ENCODE measurements at regions not wholly inside any gene's neighbourhood (a gene's known extent, or its start where the extent isn't known, plus 50 kb on each side); places are given as distances from the start of the nearest gene placed in this dataset.
"Not testable (repeated sequence)": the region's sequence is repeated elsewhere in the genome, so short reads cannot be mapped to it uniquely, and the experiment has no call there.

DNA sequence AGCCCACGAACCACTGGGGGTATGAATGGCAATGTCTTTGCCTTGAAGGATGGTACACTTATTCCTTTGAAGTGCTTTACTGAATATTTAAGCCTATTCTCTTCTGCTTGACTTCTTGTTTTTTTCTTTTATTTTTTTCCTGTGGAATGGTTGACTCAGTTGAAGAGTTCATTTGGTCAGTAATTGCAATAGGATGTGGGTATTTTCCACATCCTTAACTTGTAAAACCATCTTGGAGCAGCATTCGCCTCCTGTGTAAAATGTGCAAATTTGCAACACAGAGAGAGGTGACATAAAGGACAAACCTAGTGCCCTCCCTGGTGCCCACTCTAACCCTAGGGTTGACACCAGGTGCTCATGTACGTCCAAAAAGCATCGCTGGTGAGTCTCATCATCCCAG, 347.0 kb downstream of the GATA3 start:
- H3K27ac Mint-ChIP-seq, result no peak overlapping the region
- H3K27me3 Mint-ChIP-seq, result no peaks in the 10 kb centered on the region
- ATAC-seq, result no peak
- H3K9me3 Mint-ChIP-seq, result no peaks in the 10 kb centered on the region
- peaks cover 61% of the 10 kb centered on the region for H3K4me1 Mint-ChIP-seq
- H3K4me3 Mint-ChIP-seq, result peak overlapping the region; percentile 35 to 71
- DNase-seq, result no peak

DNA sequence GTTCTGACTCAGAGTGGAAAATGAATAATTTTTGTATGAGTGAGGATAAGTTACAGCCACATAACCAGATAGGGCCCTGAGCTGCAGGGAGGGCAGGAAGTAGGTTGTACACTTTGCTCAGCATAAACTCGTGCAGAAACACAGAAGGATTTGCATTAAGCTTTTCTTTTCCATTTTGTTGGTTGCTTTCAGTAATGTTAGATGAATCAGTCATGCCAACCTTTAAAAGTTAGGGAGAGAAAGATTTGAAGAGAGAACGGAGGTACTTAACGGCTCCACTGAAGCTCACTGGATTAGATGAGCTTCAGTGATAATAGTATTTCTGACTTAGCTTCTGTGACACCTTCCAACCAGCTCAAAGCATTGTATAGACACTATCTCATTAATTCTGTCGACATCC, 348.1 kb downstream of the GATA3 start:
- ATAC-seq, result peak; percentile 95
- no peak overlapping the region for H3K27ac Mint-ChIP-seq
- H3K4me1 Mint-ChIP-seq, result peaks cover 65% of the 10 kb centered on the region
- H3K9me3 Mint-ChIP-seq, result no peaks in the 10 kb centered on the region
- peak; percentile 11 to 60 for DNase-seq
- peak overlapping the region; percentile 35 to 71 for H3K4me3 Mint-ChIP-seq
- no peaks in the 10 kb centered on the region for H3K27me3 Mint-ChIP-seq

DNA sequence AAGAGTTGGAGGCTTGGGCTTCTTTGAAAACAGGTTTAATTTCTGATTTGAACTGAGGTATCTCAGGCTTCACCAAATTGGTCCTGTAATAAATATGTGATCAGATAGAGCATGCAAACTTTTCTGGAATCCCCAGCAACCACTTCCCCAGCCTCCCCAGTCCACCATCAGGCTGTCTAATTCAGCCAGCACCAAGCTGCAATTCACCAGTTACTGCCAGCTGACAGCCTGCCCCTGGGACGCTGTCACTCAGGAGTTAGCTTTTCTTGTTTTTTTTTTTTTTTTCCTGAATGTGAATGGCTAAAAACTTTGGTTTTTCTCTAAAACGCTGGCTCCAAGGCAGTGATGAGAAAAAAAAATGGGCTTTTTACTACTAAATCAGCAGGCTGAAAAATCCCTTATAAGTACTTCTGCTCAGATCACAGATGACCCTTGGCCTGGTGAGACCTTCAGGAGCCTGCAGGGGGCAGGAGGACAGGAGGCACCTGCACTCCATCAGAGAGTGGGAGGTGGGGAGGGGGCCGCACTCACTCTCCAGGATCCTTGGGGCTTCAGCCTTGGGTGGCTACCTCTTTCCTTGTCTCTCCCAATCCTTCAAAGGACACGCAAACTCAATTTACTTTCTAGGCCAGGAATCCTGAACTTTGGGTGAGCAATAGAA, 349.4 kb downstream of the GATA3 start:
- no peaks in the 10 kb centered on the region for H3K9me3 Mint-ChIP-seq
- DNase-seq, result no peak

DNA sequence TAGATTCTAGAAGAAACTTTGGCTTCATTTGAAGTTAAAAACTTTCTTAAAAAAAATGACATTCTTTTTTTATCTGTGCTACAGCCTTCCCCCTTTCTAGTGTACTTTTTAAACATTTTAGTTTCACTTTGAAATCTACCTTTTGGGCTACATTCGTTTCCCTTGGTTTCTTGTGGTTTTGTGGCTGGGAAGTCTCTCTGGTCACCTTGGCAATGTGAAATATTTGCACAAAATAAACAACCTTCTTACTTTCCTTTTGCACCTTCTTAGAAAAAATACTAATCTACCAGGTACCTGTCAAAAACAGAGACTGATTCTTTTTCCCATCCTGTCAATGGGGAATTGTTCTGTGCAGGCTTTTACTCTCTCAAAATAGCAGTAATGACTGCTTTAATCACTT, 350.2 kb downstream of the GATA3 start:
- DNase-seq, result peak; percentile 22 to 38
- H3K27me3 Mint-ChIP-seq, result no peaks in the 10 kb centered on the region
- peaks cover 65% of the 10 kb centered on the region for H3K4me1 Mint-ChIP-seq
- H3K4me3 Mint-ChIP-seq, result peak overlapping the region; percentile 71 to 80
- H3K27ac Mint-ChIP-seq, result peak overlapping the region; percentile 63 to 91
- ATAC-seq, result peak; percentile 63
- no peaks in the 10 kb centered on the region for H3K9me3 Mint-ChIP-seq

More for the DNA sequence above, 349.4 kb downstream of the GATA3 start:
- no peaks in the 10 kb centered on the region for H3K27me3 Mint-ChIP-seq
- peak overlapping the region; percentile 71 to 80 for H3K4me3 Mint-ChIP-seq
- ATAC-seq, result no peak
- peak overlapping the region; percentile 63 to 91 for H3K27ac Mint-ChIP-seq
- H3K4me1 Mint-ChIP-seq, result peaks cover 65% of the 10 kb centered on the region

DNA sequence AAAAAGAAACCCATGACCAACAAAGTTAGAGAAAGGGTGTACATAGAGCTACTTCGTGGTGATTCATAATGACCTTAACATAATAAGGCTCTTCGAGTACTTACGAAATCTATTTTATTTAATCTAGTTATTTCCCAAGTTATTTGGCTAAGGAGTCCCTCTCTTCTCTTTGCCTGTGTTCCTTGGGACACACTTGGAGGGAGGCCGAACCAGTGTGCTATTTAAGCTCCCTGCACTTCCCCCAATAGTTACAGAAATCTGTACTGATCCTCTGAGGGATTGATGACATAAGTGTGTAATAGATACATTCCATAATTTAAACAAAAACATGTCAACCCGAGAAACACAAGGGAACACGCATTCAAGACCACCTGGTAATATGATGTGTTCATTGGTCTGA, 351.1 kb downstream of the GATA3 start:
- H3K27me3 Mint-ChIP-seq, result no peaks in the 10 kb centered on the region
- DNase-seq, result no peak
- no peak for ATAC-seq
- H3K27ac Mint-ChIP-seq, result peak overlapping the region in 1 of 2 donors; percentile 88
- no peak overlapping the region for H3K4me3 Mint-ChIP-seq
- H3K9me3 Mint-ChIP-seq, result no peaks in the 10 kb centered on the region
- H3K4me1 Mint-ChIP-seq, result peaks cover 63% of the 10 kb centered on the region

DNA sequence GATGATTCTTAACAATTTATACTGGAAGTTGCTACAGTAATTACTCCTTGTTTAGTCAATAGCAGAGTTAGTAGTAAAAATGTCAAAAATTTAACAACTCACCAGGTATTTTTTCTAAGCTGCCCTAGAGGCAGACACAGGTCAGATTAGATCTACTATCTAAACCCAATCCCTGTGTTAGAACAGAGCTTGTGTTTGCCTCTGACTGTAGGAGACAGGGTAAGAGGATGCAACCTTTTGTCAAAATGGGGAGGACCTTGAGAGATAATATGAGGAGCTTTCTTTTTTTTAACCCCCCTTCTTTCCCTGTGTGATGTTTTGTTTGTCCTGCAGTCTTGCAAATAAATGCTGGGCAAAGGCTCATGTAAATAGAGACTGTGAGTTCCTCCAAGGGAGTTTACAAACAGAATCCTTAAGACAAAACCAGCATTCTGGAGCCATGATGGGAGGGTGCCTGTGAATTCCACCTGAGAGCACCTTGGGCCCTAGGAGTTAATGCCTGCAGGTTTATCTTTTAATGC, 353.1 kb downstream of the GATA3 start:
- no peak overlapping the region for H3K27ac Mint-ChIP-seq
- H3K9me3 Mint-ChIP-seq, result no peaks in the 10 kb centered on the region
- peaks cover 43% of the 10 kb centered on the region for H3K4me1 Mint-ChIP-seq
- DNase-seq, result no peak
- no peak overlapping the region for H3K4me3 Mint-ChIP-seq
- no peak for ATAC-seq
- no peaks in the 10 kb centered on the region for H3K27me3 Mint-ChIP-seq

DNA sequence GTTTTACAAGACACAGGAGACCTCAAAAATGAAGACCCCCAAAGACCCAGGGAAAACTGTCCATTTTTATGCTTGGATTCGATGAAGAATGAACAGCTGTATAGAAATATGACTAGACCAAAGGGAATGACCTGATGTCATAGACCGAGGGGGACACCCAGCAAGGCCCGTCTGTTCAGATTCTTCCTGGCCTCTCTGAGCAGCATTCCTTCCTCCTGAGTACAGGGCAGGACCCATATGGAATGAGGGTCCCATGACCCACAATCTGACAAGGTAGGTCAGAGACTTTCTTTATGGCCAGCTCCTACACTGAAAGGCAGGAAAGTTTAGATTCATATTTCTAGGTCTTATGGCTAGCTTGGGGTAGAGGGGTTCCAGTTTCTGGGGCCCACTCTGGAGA, 356.0 kb downstream of the GATA3 start:
- Mint-ChIP-seq H3K4me1 (peaks cover 17% of the 10 kb centered on the region), H3K9me3 (no peaks in the 10 kb centered on the region), H3K4me3 (no peak overlapping the region), H3K27me3 (no peaks in the 10 kb centered on the region), H3K27ac (no peak overlapping the region)
- ATAC-seq, result no peak
- no peak for DNase-seq

DNA sequence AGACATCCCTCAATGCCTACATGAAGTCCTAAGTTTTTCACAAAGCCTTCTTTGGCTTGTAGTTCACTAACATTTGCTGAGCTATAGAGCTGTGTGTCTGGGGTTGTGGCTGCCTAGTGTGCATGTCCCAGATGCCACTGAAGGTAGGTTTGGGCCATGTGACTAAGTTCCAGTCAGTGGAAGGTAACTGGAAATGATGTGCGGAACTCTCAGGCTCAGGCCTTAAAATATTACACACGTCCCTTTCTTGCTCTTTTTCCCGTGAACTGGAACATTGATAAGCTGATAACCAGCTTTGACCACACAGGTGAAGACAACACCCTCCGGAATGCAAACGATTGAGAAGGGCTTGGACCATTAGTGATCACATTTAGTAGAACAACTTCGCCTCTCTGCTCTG, 358.1 kb downstream of the GATA3 start:
- Mint-ChIP-seq H3K4me3 (no peak overlapping the region), H3K4me1 (peaks cover 22% of the 10 kb centered on the region), H3K27me3 (no peaks in the 10 kb centered on the region), H3K27ac (no peak overlapping the region), H3K9me3 (no peaks in the 10 kb centered on the region)
- DNase-seq (no peak), ATAC-seq (no peak)

DNA sequence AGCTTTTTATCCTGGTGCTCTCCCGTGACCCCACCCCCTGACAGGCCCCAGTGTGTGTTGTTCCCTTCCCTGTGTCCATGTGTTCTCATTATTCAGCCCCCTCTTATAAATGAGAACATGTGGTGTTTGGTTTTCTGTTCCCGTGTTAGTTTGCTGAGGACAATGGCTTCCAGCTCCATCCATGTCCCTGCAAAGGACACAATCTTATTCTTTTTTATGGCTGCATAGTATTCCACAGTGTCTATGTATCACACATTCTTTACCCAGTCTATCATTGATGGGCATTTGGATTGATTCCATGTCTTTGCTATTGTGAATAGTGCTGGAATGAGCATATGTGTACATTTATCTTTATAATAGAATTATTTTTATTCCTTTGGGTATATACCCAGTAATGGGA, 360.5 kb downstream of the GATA3 start:
- not testable (repeated sequence) for H3K27me3 Mint-ChIP-seq, DNase-seq, ATAC-seq, H3K9me3 Mint-ChIP-seq, H3K4me3 Mint-ChIP-seq, H3K27ac Mint-ChIP-seq
- H3K4me1 Mint-ChIP-seq, result peaks cover 24% of the 10 kb centered on the region

DNA sequence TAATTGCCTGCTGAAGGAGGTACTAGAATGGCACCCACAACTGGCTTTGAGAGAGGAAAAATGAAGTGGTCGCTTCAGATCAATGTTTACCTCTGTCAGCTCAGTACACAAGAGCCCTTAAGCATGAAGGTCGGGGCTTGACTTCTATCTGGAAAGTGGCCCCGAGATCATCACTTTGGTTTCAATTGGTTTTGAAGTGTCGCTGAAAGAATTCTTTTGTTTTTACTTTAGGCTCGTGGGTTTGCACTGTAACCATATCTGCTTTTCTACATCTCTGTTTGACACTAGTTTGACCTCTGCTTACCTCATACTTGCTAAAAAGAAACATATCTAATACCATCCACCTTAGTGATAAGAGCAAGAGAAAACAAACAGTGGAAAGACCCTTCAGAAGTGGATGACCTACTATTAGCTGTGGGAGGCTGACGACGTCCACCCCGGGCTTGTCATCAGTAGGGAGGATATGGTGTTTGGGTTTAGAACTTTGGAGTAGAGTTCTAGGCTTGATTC, 361.8 kb downstream of the GATA3 start:
- peak; percentile 96 for ATAC-seq
- Mint-ChIP-seq H3K4me3 (peak overlapping the region; percentile 17 to 61), H3K27ac (peak overlapping the region; percentile 86 to 96), H3K4me1 (peaks cover 24% of the 10 kb centered on the region), H3K9me3 (no peaks in the 10 kb centered on the region), H3K27me3 (no peaks in the 10 kb centered on the region)
- DNase-seq, result peak; percentile 7 to 55

DNA sequence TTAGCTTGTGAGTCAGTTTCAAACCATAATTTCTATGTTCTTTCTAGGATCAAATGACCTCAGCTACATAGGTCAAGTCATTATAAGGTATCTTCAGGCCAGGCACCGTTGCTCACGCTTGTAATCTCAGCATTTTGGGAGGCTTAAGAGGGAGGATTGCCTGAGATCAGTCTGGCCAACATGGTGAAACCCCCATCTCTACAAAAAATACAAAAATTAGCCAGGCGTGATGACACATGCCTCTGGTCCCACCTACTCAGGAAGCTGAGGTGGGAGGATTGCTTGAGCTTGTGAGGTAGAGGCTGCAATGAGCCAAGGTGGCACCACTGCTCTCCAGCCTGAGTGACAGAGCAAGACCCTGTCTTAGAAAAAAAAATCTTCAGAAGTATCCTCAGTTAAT, 362.3 kb downstream of the GATA3 start:
- Mint-ChIP-seq H3K27ac (peak overlapping the region; percentile 86 to 96), H3K4me3 (peak overlapping the region; percentile 17 to 61), H3K27me3 (no peaks in the 10 kb centered on the region), H3K9me3 (no peaks in the 10 kb centered on the region), H3K4me1 (peaks cover 24% of the 10 kb centered on the region)
- peak in 1 of 2 donors; percentile 47 for DNase-seq
- ATAC-seq, result peak; percentile 66

DNA sequence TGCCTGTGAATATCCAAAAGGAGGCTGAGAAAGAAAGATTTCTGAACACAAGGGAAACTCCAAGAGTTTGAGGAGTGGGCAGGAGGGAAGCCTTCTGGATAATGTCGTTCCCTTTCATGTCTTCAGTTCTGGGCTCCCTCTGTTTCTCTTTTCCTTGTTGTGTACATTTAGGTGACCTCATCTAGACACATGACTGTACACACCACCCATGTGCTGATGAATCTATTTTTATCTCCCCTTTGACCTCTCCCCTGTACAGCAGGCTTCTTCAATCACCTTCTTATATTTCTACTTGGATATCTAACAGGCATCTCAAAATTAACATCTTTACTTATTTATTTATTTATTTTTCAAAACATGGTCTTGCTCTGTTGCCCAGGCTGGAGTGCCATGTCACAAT, 363.1 kb downstream of the GATA3 start:
- peaks cover 24% of the 10 kb centered on the region for H3K4me1 Mint-ChIP-seq
- ATAC-seq, result no peak
- no peak for DNase-seq
- H3K27ac Mint-ChIP-seq, result no peak overlapping the region
- H3K27me3 Mint-ChIP-seq, result no peaks in the 10 kb centered on the region
- no peaks in the 10 kb centered on the region for H3K9me3 Mint-ChIP-seq
- no peak overlapping the region for H3K4me3 Mint-ChIP-seq

DNA sequence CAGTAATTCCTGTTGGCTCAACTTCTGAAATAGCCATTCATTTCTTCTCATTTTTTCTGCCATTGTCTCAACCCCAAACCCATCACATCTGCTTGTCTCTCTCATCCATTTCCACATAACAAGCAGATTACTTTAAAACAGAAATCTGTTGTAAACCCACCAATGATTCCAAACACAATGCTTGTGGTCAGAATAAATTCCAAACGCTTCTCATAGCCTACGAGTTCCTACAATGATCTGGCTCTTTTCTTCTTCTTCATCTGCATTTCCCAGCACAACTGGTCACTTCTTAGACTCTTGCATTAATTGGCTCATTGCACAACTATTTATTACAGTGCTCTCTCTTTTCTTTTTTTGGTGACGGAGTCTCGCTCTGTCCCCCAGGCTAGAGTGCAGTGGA, 364.1 kb downstream of the GATA3 start:
- Mint-ChIP-seq H3K9me3 (no peaks in the 10 kb centered on the region), H3K27me3 (no peaks in the 10 kb centered on the region), H3K27ac (peak overlapping the region in 1 of 2 donors; percentile 1), H3K4me3 (no peak overlapping the region), H3K4me1 (peaks cover 24% of the 10 kb centered on the region)
- DNase-seq (no peak), ATAC-seq (no peak)

DNA sequence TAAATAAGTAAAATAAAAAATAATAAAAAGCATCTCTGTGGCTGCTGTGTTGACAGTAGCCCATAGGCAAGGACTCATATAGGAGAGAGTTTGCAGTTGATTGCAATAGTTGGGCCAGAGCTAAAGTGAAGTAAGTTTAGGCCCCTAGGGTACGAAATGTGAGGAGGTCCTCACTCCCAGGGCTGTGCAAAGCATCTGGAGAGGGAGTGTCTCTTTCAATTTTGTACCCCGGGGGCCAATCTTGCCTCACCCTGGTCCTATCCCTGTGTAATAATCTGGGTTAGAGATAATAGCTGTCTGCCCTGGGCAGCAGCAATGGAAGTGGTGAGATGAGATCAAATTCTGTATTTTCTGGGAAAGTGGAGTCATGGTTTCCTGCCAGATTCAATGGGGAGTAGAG, 365.7 kb downstream of the GATA3 start:
- ATAC-seq (no peak), DNase-seq (no peak)
- H3K27me3 Mint-ChIP-seq, result no peaks in the 10 kb centered on the region
- H3K4me3 Mint-ChIP-seq, result no peak overlapping the region
- peaks cover 0 to 3% of the 10 kb centered on the region in 2 donors for H3K9me3 Mint-ChIP-seq
- H3K4me1 Mint-ChIP-seq, result peaks cover 33% of the 10 kb centered on the region
- H3K27ac Mint-ChIP-seq, result no peak overlapping the region

DNA sequence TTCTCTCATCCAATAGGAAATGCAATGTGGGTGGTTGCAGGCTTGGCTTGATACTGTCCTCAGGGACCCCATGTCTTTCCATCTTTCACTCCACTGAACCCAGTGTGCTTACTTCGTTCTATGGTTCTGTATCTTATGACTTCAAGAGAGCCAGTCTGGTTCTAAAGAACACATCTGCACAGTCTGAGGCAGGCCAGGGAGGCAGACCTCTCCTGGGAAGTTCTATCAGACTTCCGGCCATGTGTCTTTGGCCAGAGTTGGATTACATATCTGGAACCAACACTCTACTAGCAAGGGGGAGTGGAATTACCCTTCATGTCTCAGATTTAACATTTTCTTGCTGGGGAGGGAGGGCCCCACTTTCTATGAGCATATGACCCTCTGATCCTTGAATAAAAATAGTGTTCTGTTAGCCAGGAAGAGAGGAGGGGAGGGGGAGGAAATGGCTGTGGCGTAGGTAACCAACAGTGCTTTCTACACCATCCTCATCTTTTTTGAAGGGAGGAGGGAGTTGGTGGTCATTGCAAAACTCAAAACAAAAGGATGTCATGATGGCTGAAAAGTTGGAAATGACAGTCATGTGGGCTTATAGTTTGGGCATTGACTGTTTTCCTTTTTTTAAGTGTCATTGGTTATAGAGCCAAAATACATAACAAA, 370.2 kb downstream of the GATA3 start:
- DNase-seq, result peak in 1 of 2 donors; percentile 13
- Mint-ChIP-seq H3K27me3 (no peaks in the 10 kb centered on the region), H3K27ac (no peak overlapping the region), H3K4me3 (no peak overlapping the region), H3K4me1 (peaks cover 12% of the 10 kb centered on the region), H3K9me3 (peaks cover 0 to 4% of the 10 kb centered on the region in 2 donors)
- peak; percentile 75 for ATAC-seq

DNA sequence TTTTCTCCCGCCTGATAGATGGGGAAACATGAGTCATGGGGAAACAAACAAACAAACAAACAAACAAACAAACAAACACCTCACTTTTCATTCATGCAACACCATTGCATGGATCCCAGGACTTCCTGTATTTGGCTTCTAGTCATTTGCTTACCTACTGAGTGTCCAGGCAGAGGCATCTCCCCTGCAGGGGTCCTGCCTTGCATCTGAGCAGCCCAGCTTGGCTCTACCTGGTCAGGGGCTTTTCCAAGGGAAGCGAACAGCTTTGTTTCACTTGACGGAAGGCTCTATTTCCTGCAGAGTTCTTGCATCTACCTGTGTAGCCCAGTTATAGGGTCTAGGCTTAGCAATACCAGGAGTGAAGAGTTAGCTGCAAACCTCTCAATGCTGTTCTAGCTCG, 374.2 kb downstream of the GATA3 start:
- H3K27ac Mint-ChIP-seq, result no peak overlapping the region
- ATAC-seq, result no peak
- no peak overlapping the region for H3K4me3 Mint-ChIP-seq
- peaks cover 8% of the 10 kb centered on the region for H3K27me3 Mint-ChIP-seq
- DNase-seq, result no peak
- peaks cover 0 to 4% of the 10 kb centered on the region in 2 donors for H3K9me3 Mint-ChIP-seq
- H3K4me1 Mint-ChIP-seq, result peaks cover 12% of the 10 kb centered on the region
